ENCODE measurements at regions not wholly inside any gene's neighbourhood (a gene's known extent, or its start where the extent isn't known, plus 50 kb on each side); places are given as distances from the start of the nearest gene placed in this dataset.
"Not testable (repeated sequence)": the region's sequence is repeated elsewhere in the genome, so short reads cannot be mapped to it uniquely, and the experiment has no call there.

DNA sequence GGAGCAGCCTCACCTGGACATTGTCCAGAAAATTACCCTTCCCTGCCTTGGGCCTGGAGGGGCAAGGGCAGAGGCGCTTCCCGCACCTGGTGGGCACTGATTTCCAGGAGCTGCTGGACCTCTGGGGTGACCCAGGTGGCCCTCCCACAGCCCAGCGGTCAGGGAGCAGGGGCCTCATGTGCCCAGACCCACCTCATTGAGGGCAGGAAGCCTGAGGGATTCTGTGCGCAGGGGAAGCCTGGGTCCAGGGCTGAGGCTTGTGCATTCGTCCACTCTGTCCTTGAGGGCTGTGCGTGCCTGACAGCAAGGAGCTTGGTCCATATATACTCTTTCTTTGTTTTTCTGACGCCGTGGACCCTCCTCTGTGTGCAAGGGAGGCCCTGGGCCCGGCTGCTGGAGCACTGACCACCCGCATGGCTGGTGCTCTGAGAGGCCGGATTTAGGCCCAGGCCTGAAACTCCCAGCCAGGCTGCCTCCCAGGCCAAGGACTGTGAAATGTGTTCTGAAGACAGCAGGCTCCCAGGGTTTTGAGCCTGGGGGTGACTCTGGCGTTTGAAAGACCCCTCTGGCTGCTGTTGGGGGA, 69.0 kb upstream of the LRPAP1 start:
- not testable (repeated sequence) for TF ChIP-seq DRAP1 (CRISPR knock-in tag; IDR thresholded peaks at IDR 0.05); IKZF4 (CRISPR knock-in tag; IDR thresholded peaks at IDR 0.05; ENCODE audit: borderline replicate concordance, low read depth, not compliant biosample characterization); CEBPB (IDR thresholded peaks at IDR 0.05; ENCODE audit: borderline replicate concordance, low read depth, low read length)
- TF ChIP-seq, protein P1, sequence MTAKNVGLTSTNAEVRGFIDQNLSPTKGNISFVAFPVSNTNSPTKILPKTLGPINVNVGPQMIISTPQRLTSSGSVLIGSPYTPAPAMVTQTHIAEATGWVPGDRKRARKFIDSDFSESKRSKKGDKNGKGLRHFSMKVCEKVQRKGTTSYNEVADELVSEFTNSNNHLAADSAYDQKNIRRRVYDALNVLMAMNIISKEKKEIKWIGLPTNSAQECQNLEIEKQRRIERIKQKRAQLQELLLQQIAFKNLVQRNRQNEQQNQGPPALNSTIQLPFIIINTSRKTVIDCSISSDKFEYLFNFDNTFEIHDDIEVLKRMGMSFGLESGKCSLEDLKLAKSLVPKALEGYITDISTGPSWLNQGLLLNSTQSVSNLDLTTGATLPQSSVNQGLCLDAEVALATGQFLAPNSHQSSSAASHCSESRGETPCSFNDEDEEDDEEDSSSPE (CRISPR knock-in tag; IDR thresholded peaks at IDR 0.05): not testable (repeated sequence)
